B cell (primary cell): ENCODE measurements at regions not wholly inside any gene's neighbourhood (a gene's known extent, or its start where the extent isn't known, plus 50 kb on each side); places are given as distances from the start of the nearest gene placed in this dataset.

Experiments used
- CTCF ChIP-seq: fragments of 200-600 bp; IDR thresholded peaks from one replicate; pipeline ENCODE4 v1.8.0; 2022; ENCODE audit warnings: antibody characterized with exemption, mild to moderate bottlenecking
- EZH2 ChIP-seq: IDR thresholded peaks from 2 replicates; pipeline ENCODE4 v1.6.1; 2012; ENCODE audit warnings: borderline replicate concordance, low read depth, mild to moderate bottlenecking, moderate library complexity, low read length; ENCODE audit not compliant: insufficient read depth, poor library complexity, severe bottlenecking

- no peak for TF ChIP-seq CTCF
- no peak for TF ChIP-seq EZH2
These were observed 112.5 kb upstream of the PRSS1 start for GRCh38 chr7:142636751-142637150.
